ENCODE measurements at regions not wholly inside any gene's neighbourhood (a gene's known extent, or its start where the extent isn't known, plus 50 kb on each side); places are given as distances from the start of the nearest gene placed in this dataset.

- Histone ChIP-seq H3K27ac (ENCODE audit: insufficient read depth, low read depth, low read length) (no peak overlapping the region), H3K4me2 (ENCODE audit: insufficient read depth, low read length) (no peak overlapping the region), H3K27me3 (ENCODE audit: control insufficient read depth in 2 of 2, insufficient read depth in 2 of 2, low read length in 2 of 2) (peaks cover 16 to 31% of the 10 kb centered on the region in 2 experiments), H3K9me3 (replicated peaks; ENCODE audit: control insufficient read depth, insufficient read depth, low read length) (no peaks in the 10 kb centered on the region), H3K36me3 (ENCODE audit: control insufficient read depth in 2 of 2, extremely low read depth in 1 of 2, insufficient read depth in 2 of 2, low read length in 2 of 2) (no peaks in the 10 kb centered on the region), H4K20me1 (replicated peaks; ENCODE audit: control insufficient read depth, extremely low read depth, insufficient read depth, low read length) (no peaks in the 10 kb centered on the region), H3K79me2 (ENCODE audit: control insufficient read depth, insufficient read depth, low read length) (no peaks in the 10 kb centered on the region), H3K4me1 (ENCODE audit: control insufficient read depth, extremely low read depth, insufficient read depth, low read length) (no peaks in the 10 kb centered on the region), H2AFZ (ENCODE audit: low read depth, low read length) (no peak overlapping the region), H3K4me3 (replicated peaks in 1 of 3; ENCODE audit: insufficient read depth in 1 of 3, low read depth in 1 of 3, low read length in 3 of 3) (no peak overlapping the region), H3K9me1 (replicated peaks; ENCODE audit: control insufficient read depth, extremely low read depth, insufficient read depth, low read length) (no peaks in the 10 kb centered on the region), H3K9ac (replicated peaks; ENCODE audit: extremely low read depth, insufficient read depth, low read length) (no peak overlapping the region)
- intact Hi-C loops (cut with micrococcal nuclease) (no loop called here), dilution Hi-C loops (cut with MboI; ENCODE audit: extremely low pct_ligation_motif_present, low sequenced_read_pairs) (loop anchor here (25.0 kb wide), 1 partner anchor 152 kb away; no protein-coding TSS in a partner anchor)
- FAIRE-seq (no peak), DNase-seq (ENCODE audit: low read depth, low spot score) (no peak)
- TF ChIP-seq FOS (IDR thresholded peaks at IDR 0.05; ENCODE audit: borderline replicate concordance, insufficient read depth, low read length) (no peak), CTCF (IDR thresholded peaks at IDR 0.05; ENCODE audit: extremely low read depth in 1 of 2, insufficient read depth in 1 of 2, low read depth in 1 of 2, low read length in 2 of 2) (no peak), EZH2 (IDR thresholded peaks at IDR 0.05; ENCODE audit: borderline replicate concordance, low read depth, low read length, severe bottlenecking) (no peak), POLR2A (IDR thresholded peaks at IDR 0.05; ENCODE audit: low read depth, low read length) (no peak), GATA2 (IDR thresholded peaks at IDR 0.05; ENCODE audit: insufficient read depth, insufficient read length, low read depth, low read length) (no peak), JUN (IDR thresholded peaks at IDR 0.05; ENCODE audit: borderline replicate concordance, insufficient read depth, insufficient read length, low read depth) (no peak), POLR2AphosphoS5 (IDR thresholded peaks at IDR 0.05; ENCODE audit: insufficient read depth, low read depth, low read length) (no peak), MAX (IDR thresholded peaks at IDR 0.05; ENCODE audit: insufficient read depth, insufficient read length) (no peak), MYC (IDR thresholded peaks at IDR 0.05; ENCODE audit: low read depth, low read length) (no peak)
- BruUV-seq (replicated peaks), result no TSS peak
- CTCF ChIA-PET, result interaction anchor here (0.8 to 3.7 kb wide), 16 partner anchors 11 to 721 kb away, joined by 3 to 31 read pairs (median 6); partner anchors contain the start of genes CCBE1 and PMAIP1
- POLR2A ChIA-PET, result interaction anchor here (1.2 kb wide), 1 partner anchor 64 kb away, joined by 4 read pairs; the partner anchor contains the start of gene PMAIP1
Observed at GRCh38 chr18:59835605-59836379, 64.0 kb upstream of the PMAIP1 start.
